ENCODE measurements at regions not wholly inside any gene's neighbourhood (a gene's known extent, or its start where the extent isn't known, plus 50 kb on each side); places are given as distances from the start of the nearest gene placed in this dataset.

- Histone ChIP-seq H3K9me3 (ENCODE audit: control insufficient read depth, insufficient read depth, low read length) (no peaks in the 10 kb centered on the region), H3K9ac (ENCODE audit: low read depth, low read length) (no peak overlapping the region), H3K36me3 (ENCODE audit: insufficient read depth, low read length) (no peaks in the 10 kb centered on the region), H3K4me1 (ENCODE audit: insufficient read depth, low read length) (no peaks in the 10 kb centered on the region)
These were observed 130.5 kb upstream of the SLITRK2 start for GRCh38 chrX:145687146-145687545.

GRCh38 chrX:145687707-145688106, 129.9 kb upstream of the SLITRK2 start:
- H3K4me1 ChIP-seq (ENCODE audit: insufficient read depth, low read length), result no peaks in the 10 kb centered on the region
- no peaks in the 10 kb centered on the region for H3K36me3 ChIP-seq (ENCODE audit: insufficient read depth, low read length)
- no peaks in the 10 kb centered on the region for H3K9me3 ChIP-seq (ENCODE audit: control insufficient read depth, insufficient read depth, low read length)
- no peak overlapping the region for H3K9ac ChIP-seq (ENCODE audit: low read depth, low read length)

GRCh38 chrX:145694048-145694447, 123.6 kb upstream of the SLITRK2 start:
- Histone ChIP-seq H3K9me3 (ENCODE audit: control insufficient read depth, insufficient read depth, low read length) (no peaks in the 10 kb centered on the region), H3K36me3 (ENCODE audit: insufficient read depth, low read length) (no peaks in the 10 kb centered on the region), H3K4me1 (ENCODE audit: insufficient read depth, low read length) (no peaks in the 10 kb centered on the region), H3K9ac (ENCODE audit: low read depth, low read length) (no peak overlapping the region)

GRCh38 chrX:145715641-145716138, 101.9 kb upstream of the SLITRK2 start:
- Histone ChIP-seq H3K9me3 (ENCODE audit: control insufficient read depth, insufficient read depth, low read length) (no peaks in the 10 kb centered on the region), H3K9ac (ENCODE audit: low read depth, low read length) (peak overlapping the region; percentile 13; the same call in 1 of the 2 replicates), H3K36me3 (ENCODE audit: insufficient read depth, low read length) (no peaks in the 10 kb centered on the region), H3K4me1 (ENCODE audit: insufficient read depth, low read length) (peaks cover 3% of the 10 kb centered on the region)

- Histone ChIP-seq H3K9me3 (ENCODE audit: control insufficient read depth, insufficient read depth, low read length) (no peaks in the 10 kb centered on the region), H3K36me3 (ENCODE audit: insufficient read depth, low read length) (no peaks in the 10 kb centered on the region), H3K4me1 (ENCODE audit: insufficient read depth, low read length) (peaks cover 3% of the 10 kb centered on the region), H3K9ac (ENCODE audit: low read depth, low read length) (0 out of 2 replicates have a peak overlapping the region, but pooled peaks have one; percentile 13)
These were observed 101.4 kb upstream of the SLITRK2 start for GRCh38 chrX:145716226-145716625.

GRCh38 chrX:145727476-145727875, 90.2 kb upstream of the SLITRK2 start:
- H3K36me3 ChIP-seq (ENCODE audit: insufficient read depth, low read length), result no peaks in the 10 kb centered on the region
- H3K9me3 ChIP-seq (ENCODE audit: control insufficient read depth, insufficient read depth, low read length), result no peaks in the 10 kb centered on the region
- no peak overlapping the region for H3K9ac ChIP-seq (ENCODE audit: low read depth, low read length)
- no peaks in the 10 kb centered on the region for H3K4me1 ChIP-seq (ENCODE audit: insufficient read depth, low read length)

GRCh38 chrX:145729635-145730034, 88.0 kb upstream of the SLITRK2 start:
- H3K9ac ChIP-seq (ENCODE audit: low read depth, low read length), result no peak overlapping the region
- H3K9me3 ChIP-seq (ENCODE audit: control insufficient read depth, insufficient read depth, low read length), result no peaks in the 10 kb centered on the region
- H3K4me1 ChIP-seq (ENCODE audit: insufficient read depth, low read length), result no peaks in the 10 kb centered on the region
- no peaks in the 10 kb centered on the region for H3K36me3 ChIP-seq (ENCODE audit: insufficient read depth, low read length)

- Histone ChIP-seq H3K4me1 (ENCODE audit: insufficient read depth, low read length) (no peaks in the 10 kb centered on the region), H3K9ac (ENCODE audit: low read depth, low read length) (no peak overlapping the region), H3K36me3 (ENCODE audit: insufficient read depth, low read length) (no peaks in the 10 kb centered on the region), H3K9me3 (ENCODE audit: control insufficient read depth, insufficient read depth, low read length) (no peaks in the 10 kb centered on the region)
These were observed 82.6 kb upstream of the SLITRK2 start for GRCh38 chrX:145735036-145735435.

- no peaks in the 10 kb centered on the region for H3K4me1 ChIP-seq (ENCODE audit: insufficient read depth, low read length)
These were observed 65.7 kb upstream of the SLITRK2 start for GRCh38 chrX:145751943-145752342.

More at GRCh38 chrX:145751943-145752342, 65.7 kb upstream of the SLITRK2 start:
- Histone ChIP-seq H3K9ac (ENCODE audit: low read depth, low read length) (no peak overlapping the region), H3K36me3 (ENCODE audit: insufficient read depth, low read length) (no peaks in the 10 kb centered on the region), H3K9me3 (ENCODE audit: control insufficient read depth, insufficient read depth, low read length) (no peaks in the 10 kb centered on the region)
